Gastrocnemius medialis (tissue), 4 donors: ENCODE measurements at regions not wholly inside any gene's neighbourhood (a gene's known extent, or its start where the extent isn't known, plus 50 kb on each side); places are given as distances from the start of the nearest gene placed in this dataset.

Experiments used
- ATAC-seq, 2 donors: fragments of 150-250 bp; one replicate each; pipeline ENCODE4 v1.9.1; 2016
- DNase-seq, 2 donors: peaks; one replicate each; pipeline ENCODE4 v3.0.0-alpha.2; 2019
- H3K27ac ChIP-seq, 4 donors: fragments of 200-600 bp; sonication (generic); 1 replicate in 1 of 4; 2 replicates in 3 of 4; pipeline ENCODE4 v1.5.1; 2016 to 2018; ENCODE audit warnings: mild to moderate bottlenecking in 2 of 4, moderate library complexity in 1 of 4
- H3K27me3 ChIP-seq, 3 donors: fragments of 200-600 bp; sonication (generic) in 2 of 3; 1 replicate in 1 of 3; 2 replicates in 2 of 3; pipeline versions ENCODE4 v1.5.1 to v1.6.0; 2016 to 2019; ENCODE audit warnings: mild to moderate bottlenecking in 1 of 3, moderate library complexity in 1 of 3
- H3K36me3 ChIP-seq, 2 donors: fragments of 200-600 bp; sonication (generic) in 1 of 2; one replicate each; pipeline ENCODE4 v1.5.1; 2017 to 2018
- H3K4me1 ChIP-seq, 2 donors: fragments of 200-600 bp; sonication (generic) in 1 of 2; one replicate each; pipeline ENCODE4 v1.5.1; 2016 to 2017; ENCODE audit warnings: mild to moderate bottlenecking in 2 of 2
- H3K4me3 ChIP-seq, 4 donors: fragments of 200-600 bp; sonication (generic) in 3 of 4; 1 replicate in 1 of 4; 2 replicates in 3 of 4; pipeline ENCODE4 v1.5.1; 2016 to 2019; ENCODE audit warnings: mild to moderate bottlenecking in 2 of 4
- H3K9me3 ChIP-seq, 3 donors: fragments of 200-600 bp; sonication (generic) in 2 of 3; 1 replicate in 1 of 3; 2 replicates in 2 of 3; pipeline ENCODE4 v1.5.1; 2016 to 2019
- POLR2A ChIP-seq, 2 donors: fragments of 450-650 bp; IDR thresholded peaks; one replicate each; pipeline ENCODE4 v1.6.1; 2017; ENCODE audit warnings: antibody characterized with exemption in 2 of 2, mild to moderate bottlenecking in 2 of 2, moderate library complexity in 2 of 2
- in situ Hi-C, 4 donors: fragments of 200-750 bp; cut with MboI; loops; one replicate each; pipeline versions ENCODE4 v1.15.0 to v1.8.0; 2017; ENCODE audit warnings: low sequenced_read_pairs in 4 of 4
- intact Hi-C: fragments of 100-400 bp; cut with DNase I; formaldehyde crosslinking; loops from one replicate; pipeline ENCODE4 v1.15.1; 2023; ENCODE audit warnings: low total_unique reads
- TF ChIP-seq, protein P1 (sequence below), 5 experiments: fragments of 450-650 bp in 3 of 5; fragments of 200-600 bp in 2 of 5; sonication (generic) in 2 of 5; IDR thresholded peaks in 4 of 5; conservative IDR thresholded peaks in 1 of 5; 1 replicate in 4 of 5; 2 replicates in 1 of 5; pipeline ENCODE4 v1.5.1; 2016 to 2019; ENCODE audit warnings: antibody characterized with exemption in 5 of 5, mild to moderate bottlenecking in 3 of 5, moderate library complexity in 3 of 5

DNA sequence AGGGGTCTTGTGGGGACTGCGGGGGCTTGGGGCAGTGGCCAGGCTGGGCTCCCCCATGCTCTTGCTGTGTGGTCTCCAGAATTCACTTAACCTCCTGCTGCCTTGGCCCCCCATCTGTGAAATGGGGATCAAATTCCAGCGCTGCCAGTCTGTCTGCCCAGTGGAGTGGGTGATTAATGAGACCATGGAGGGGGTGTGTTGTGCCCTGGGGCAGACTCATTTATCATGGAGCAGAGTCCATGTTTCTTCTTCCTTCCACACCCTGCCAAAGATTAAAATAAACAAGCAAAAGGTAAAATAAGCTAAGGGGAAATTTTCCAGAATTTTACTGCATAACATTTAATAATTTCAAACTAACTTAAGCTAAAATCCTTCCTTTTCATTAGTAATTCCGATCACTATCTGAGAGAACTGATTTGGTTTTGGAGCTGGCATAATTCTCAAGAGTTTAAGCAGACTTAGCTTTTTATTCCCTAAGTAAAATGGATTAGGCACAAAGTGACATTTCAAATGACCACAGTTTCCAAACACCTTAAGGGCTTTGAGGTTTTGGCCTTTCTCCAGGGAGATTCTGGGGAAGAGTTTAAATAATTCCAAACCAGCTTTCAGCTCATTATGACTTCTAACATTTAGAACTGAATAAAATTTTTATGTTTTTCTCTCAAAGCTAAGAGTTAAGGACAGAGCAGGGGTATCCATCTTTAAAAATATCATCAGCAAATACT lies 211.9 kb downstream of the CXCL12 start:
- no peaks in the 10 kb centered on the region for H3K9me3 ChIP-seq
- DNase-seq: no peak
- ATAC-seq: no peak
- no peaks in the 10 kb centered on the region for H3K4me1 ChIP-seq
- in situ Hi-C loops (no loop called here), intact Hi-C loops (no loop called here)
- TF ChIP-seq, protein P1, sequence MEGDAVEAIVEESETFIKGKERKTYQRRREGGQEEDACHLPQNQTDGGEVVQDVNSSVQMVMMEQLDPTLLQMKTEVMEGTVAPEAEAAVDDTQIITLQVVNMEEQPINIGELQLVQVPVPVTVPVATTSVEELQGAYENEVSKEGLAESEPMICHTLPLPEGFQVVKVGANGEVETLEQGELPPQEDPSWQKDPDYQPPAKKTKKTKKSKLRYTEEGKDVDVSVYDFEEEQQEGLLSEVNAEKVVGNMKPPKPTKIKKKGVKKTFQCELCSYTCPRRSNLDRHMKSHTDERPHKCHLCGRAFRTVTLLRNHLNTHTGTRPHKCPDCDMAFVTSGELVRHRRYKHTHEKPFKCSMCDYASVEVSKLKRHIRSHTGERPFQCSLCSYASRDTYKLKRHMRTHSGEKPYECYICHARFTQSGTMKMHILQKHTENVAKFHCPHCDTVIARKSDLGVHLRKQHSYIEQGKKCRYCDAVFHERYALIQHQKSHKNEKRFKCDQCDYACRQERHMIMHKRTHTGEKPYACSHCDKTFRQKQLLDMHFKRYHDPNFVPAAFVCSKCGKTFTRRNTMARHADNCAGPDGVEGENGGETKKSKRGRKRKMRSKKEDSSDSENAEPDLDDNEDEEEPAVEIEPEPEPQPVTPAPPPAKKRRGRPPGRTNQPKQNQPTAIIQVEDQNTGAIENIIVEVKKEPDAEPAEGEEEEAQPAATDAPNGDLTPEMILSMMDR (IDR thresholded peaks at IDR 0.05 in 4 of 5, conservative IDR thresholded peaks at IDR 0.05 in 1 of 5): no peak
- no peak for TF ChIP-seq POLR2A (IDR thresholded peaks at IDR 0.05)
- no peaks in the 10 kb centered on the region for H3K27me3 ChIP-seq
- no peak overlapping the region for H3K27ac ChIP-seq
- H3K4me3 ChIP-seq: no peak overlapping the region
- H3K36me3 ChIP-seq: no peaks in the 10 kb centered on the region

DNA sequence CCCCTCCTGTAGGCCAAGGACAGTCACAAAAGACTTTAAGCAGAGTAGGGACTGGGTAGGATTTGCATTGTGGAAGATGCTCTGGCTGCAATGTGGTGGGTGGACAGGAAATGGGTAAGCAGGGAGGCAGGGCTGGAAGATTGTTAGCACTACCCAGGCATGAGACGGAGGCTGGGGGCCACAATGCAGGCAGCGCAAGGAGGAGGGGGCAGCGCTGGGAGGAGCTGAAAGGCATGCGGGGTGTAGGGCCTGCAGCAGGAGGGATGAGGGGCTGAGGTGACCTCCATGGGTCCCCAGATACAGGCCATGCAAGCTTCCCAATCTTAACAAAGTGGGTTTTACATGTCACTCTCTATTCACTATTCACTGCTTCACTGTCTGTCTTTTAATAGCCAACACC lies 213.1 kb downstream of the CXCL12 start:
- intact Hi-C loops: no loop called here
- Histone ChIP-seq H3K9me3 (no peaks in the 10 kb centered on the region), H3K4me1 (no peaks in the 10 kb centered on the region), H3K36me3 (no peaks in the 10 kb centered on the region), H3K27ac (no peak overlapping the region), H3K4me3 (no peak overlapping the region), H3K27me3 (no peaks in the 10 kb centered on the region)
- no peak for TF ChIP-seq POLR2A (IDR thresholded peaks at IDR 0.05)
- TF ChIP-seq, protein P1 (IDR thresholded peaks at IDR 0.05 in 4 of 5, conservative IDR thresholded peaks at IDR 0.05 in 1 of 5): no peak
- in situ Hi-C loops: no loop called here
- ATAC-seq (no peak), DNase-seq (no peak)

DNA sequence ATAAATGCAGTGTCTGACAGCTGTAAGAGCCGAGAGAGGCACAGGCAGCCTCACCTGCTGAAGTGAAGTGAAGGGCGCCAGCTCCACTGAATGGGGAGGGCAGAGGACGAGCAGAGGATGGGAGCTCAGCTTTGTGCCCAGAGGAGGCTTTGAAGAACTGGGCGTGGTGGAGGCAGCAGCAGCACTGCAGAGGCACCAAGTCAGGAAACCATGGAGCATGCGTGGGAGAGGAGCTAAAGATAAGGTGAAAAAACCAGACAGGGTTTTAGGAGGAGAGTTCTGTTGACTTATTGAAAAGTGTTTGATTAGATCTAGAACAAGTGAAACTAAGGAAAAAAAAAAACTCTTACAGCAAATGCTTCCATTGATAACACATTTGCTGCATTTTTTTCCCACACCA lies 216.4 kb downstream of the CXCL12 start:
- no peak for ATAC-seq
- in situ Hi-C loops (no loop called here), intact Hi-C loops (no loop called here)
- H3K27ac ChIP-seq: no peak overlapping the region
- H3K4me3 ChIP-seq: no peak overlapping the region
- H3K36me3 ChIP-seq: no peaks in the 10 kb centered on the region
- TF ChIP-seq POLR2A (IDR thresholded peaks at IDR 0.05): no peak
- TF ChIP-seq, protein P1 (IDR thresholded peaks at IDR 0.05 in 4 of 5, conservative IDR thresholded peaks at IDR 0.05 in 1 of 5): no peak
- H3K4me1 ChIP-seq: no peaks in the 10 kb centered on the region
- H3K27me3 ChIP-seq: no peaks in the 10 kb centered on the region
- H3K9me3 ChIP-seq: no peaks in the 10 kb centered on the region
- no peak for DNase-seq

DNA sequence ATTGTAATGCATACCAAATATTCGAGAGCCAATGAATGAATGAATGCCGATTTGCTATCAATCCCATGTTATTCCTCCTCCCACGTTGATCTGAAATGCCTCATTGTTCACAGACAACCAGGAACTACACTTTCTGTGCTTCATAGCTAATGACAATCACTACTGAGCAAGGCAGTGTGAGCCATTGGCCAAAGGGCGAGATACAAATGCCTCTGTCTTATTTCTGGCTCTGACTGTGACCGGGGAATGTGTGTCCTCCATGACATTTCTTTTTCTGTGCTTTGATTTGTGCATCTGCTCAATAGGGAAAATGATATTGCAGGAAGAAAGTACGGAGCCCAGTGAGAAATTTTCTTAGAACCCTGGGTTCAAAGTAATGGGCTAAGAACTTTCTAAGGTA lies 217.1 kb downstream of the CXCL12 start:
- DNase-seq (no peak), ATAC-seq (no peak)
- no peaks in the 10 kb centered on the region for H3K27me3 ChIP-seq
- in situ Hi-C loops (no loop called here), intact Hi-C loops (no loop called here)
- H3K36me3 ChIP-seq: no peaks in the 10 kb centered on the region
- no peak for TF ChIP-seq POLR2A (IDR thresholded peaks at IDR 0.05)
- TF ChIP-seq, protein P1 (IDR thresholded peaks at IDR 0.05 in 4 of 5, conservative IDR thresholded peaks at IDR 0.05 in 1 of 5): no peak
- H3K4me3 ChIP-seq: no peak overlapping the region
- H3K4me1 ChIP-seq: no peaks in the 10 kb centered on the region
- H3K9me3 ChIP-seq: no peaks in the 10 kb centered on the region
- no peak overlapping the region for H3K27ac ChIP-seq

DNA sequence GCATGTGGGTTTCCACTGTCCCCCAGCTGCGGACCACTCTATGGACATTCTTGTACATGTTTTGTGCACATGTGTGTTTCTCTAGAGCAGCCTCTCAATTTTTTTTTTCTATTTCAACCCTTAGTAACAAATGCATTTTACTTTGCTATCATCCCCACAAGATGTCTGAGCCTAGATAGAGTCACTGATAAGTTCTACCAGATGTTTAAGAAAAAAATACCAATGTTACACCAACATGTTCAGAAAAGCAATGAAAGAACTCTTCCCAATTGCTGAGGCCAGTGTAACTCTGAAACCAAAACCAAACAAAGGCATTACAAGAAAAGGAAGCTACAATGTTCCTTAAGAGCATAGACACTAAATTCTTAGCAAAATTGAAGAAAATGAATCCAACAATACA lies 218.5 kb downstream of the CXCL12 start:
- intact Hi-C loops: no loop called here
- no peak for TF ChIP-seq POLR2A (IDR thresholded peaks at IDR 0.05)
- TF ChIP-seq, protein P1 (IDR thresholded peaks at IDR 0.05 in 4 of 5, conservative IDR thresholded peaks at IDR 0.05 in 1 of 5): no peak
- DNase-seq (no peak), ATAC-seq (no peak)
- Histone ChIP-seq H3K27me3 (no peaks in the 10 kb centered on the region), H3K9me3 (no peaks in the 10 kb centered on the region), H3K27ac (no peak overlapping the region), H3K4me1 (no peaks in the 10 kb centered on the region), H3K36me3 (no peaks in the 10 kb centered on the region), H3K4me3 (no peak overlapping the region)
- in situ Hi-C loops: no loop called here
